WTC11 (cell line): ENCODE measurements at regions not wholly inside any gene's neighbourhood (a gene's known extent, or its start where the extent isn't known, plus 50 kb on each side); places are given as distances from the start of the nearest gene placed in this dataset.

Experiments used
- ATAC-seq: fragments of 200-7000 bp; cut with Tn5 transposase; 2 replicates; pipeline ENCODE4 v1.10.0; 2021; ENCODE audit warnings: mild to moderate bottlenecking, moderate library complexity
- CTCF ChIA-PET: fragments of 300-600 bp; sonication (Branson Sonifier 250); formaldehyde crosslinking; loops from one replicate; lab custom pipeline; 2021; ENCODE audit warnings: antibody characterized with exemption; lab: Charles Lee
- POLR2A ChIA-PET: fragments of 350-600 bp; sonication (Branson Sonifier 250); formaldehyde crosslinking; loops from one replicate; lab custom pipeline; 2021; ENCODE audit warnings: antibody characterized with exemption; lab: Charles Lee
- DNase-seq: peaks from one replicate; pipeline ENCODE4 v3.0.0; 2021; ENCODE audit warnings: low spot score
- H3K27ac Mint-ChIP-seq: 2 replicates; pipeline ENCODE4 v1.8.0; 2021; ENCODE audit warnings: mixed read lengths
- H3K27me3 Mint-ChIP-seq: 2 replicates; pipeline ENCODE4 v1.8.0; 2021; ENCODE audit warnings: low read depth, mild to moderate bottlenecking, moderate library complexity, mixed read lengths
- H3K36me3 Mint-ChIP-seq: 2 replicates; pipeline ENCODE4 v1.8.0; 2021; ENCODE audit warnings: mixed read lengths
- H3K4me1 Mint-ChIP-seq: 2 replicates; pipeline ENCODE4 v1.8.0; 2022; ENCODE audit warnings: mixed read lengths
- H3K4me3 Mint-ChIP-seq: 2 replicates; pipeline ENCODE4 v1.8.0; 2021; ENCODE audit warnings: mild to moderate bottlenecking, moderate library complexity, mixed read lengths
- H3K9me3 Mint-ChIP-seq: 2 replicates; pipeline ENCODE4 v1.8.0; 2021; ENCODE audit warnings: mixed read lengths
- CDX4 ChIP-seq: fragments of 250-450 bp; sonication (Bioruptor Pico); IDR thresholded peaks from 2 replicates; pipeline ENCODE4 v1.9.0; 2021; ENCODE audit warnings: moderate library complexity, mild to moderate bottlenecking, inconsistent platforms, borderline replicate concordance
- CREM ChIP-seq: sonication (generic); formaldehyde crosslinking; IDR thresholded peaks from 2 replicates; pipeline ENCODE4 v1.8.1; 2022; ENCODE audit warnings: mild to moderate bottlenecking, missing genetic modification reagents, moderate library complexity
- ELF4 ChIP-seq: sonication (generic); formaldehyde crosslinking; IDR thresholded peaks from 2 replicates; pipeline ENCODE4 v1.8.1; 2022; ENCODE audit warnings: low read depth, mild to moderate bottlenecking, moderate library complexity, missing genetic modification reagents
- ETV6 ChIP-seq: sonication (generic); formaldehyde crosslinking; IDR thresholded peaks from 2 replicates; pipeline ENCODE4 v1.8.1; 2022; ENCODE audit warnings: mild to moderate bottlenecking, missing genetic modification reagents
- FOXP1 ChIP-seq: sonication (generic); formaldehyde crosslinking; IDR thresholded peaks from 2 replicates; pipeline ENCODE4 v1.8.0; 2022; ENCODE audit warnings: missing genetic modification reagents, mild to moderate bottlenecking, moderate library complexity, borderline replicate concordance
- OVOL2 ChIP-seq: fragments of 250-450 bp; sonication (Bioruptor Pico); IDR thresholded peaks from 2 replicates; pipeline ENCODE4 v1.9.0; 2021; ENCODE audit warnings: mild to moderate bottlenecking, borderline replicate concordance
- SP1 ChIP-seq: sonication (generic); formaldehyde crosslinking; conservative IDR thresholded peaks from 2 replicates; pipeline ENCODE4 v1.8.1; 2022; ENCODE audit warnings: missing genetic modification reagents
- TEAD1 ChIP-seq: sonication (generic); formaldehyde crosslinking; IDR thresholded peaks from 2 replicates; pipeline ENCODE4 v1.8.0; 2022; ENCODE audit warnings: mild to moderate bottlenecking, missing genetic modification reagents
- ZBTB43 ChIP-seq: sonication (generic); formaldehyde crosslinking; IDR thresholded peaks from 2 replicates; pipeline ENCODE4 v1.8.1; 2023; ENCODE audit warnings: mild to moderate bottlenecking, missing genetic modification reagents
- ZNF281 ChIP-seq: sonication (generic); formaldehyde crosslinking; IDR thresholded peaks from 2 replicates; pipeline ENCODE4 v1.8.0; 2023; ENCODE audit warnings: mild to moderate bottlenecking, missing genetic modification reagents
- ZNF396 ChIP-seq: fragments of 250-450 bp; sonication (Bioruptor Pico); IDR thresholded peaks from 2 replicates; pipeline ENCODE4 v1.8.0; 2021; ENCODE audit warnings: mild to moderate bottlenecking, moderate library complexity, borderline replicate concordance
- ZNF425 ChIP-seq: fragments of 250-450 bp; sonication (Bioruptor Pico); conservative IDR thresholded peaks from 2 replicates; pipeline ENCODE4 v1.9.0; 2021; ENCODE audit warnings: mild to moderate bottlenecking
- TF ChIP-seq, protein P1 (sequence below): sonication (generic); formaldehyde crosslinking; IDR thresholded peaks from 2 replicates; pipeline ENCODE4 v1.8.1; 2022; ENCODE audit warnings: mild to moderate bottlenecking, missing genetic modification reagents, moderate library complexity, borderline replicate concordance
- TF ChIP-seq, protein P2 (sequence below): sonication (generic); formaldehyde crosslinking; IDR thresholded peaks from 2 replicates; pipeline ENCODE4 v1.8.1; 2022; ENCODE audit warnings: low read depth, mild to moderate bottlenecking, moderate library complexity, missing genetic modification reagents, borderline replicate concordance
- TF ChIP-seq, protein P3 (sequence below): sonication (generic); formaldehyde crosslinking; IDR thresholded peaks from 2 replicates; pipeline ENCODE4 v1.8.1; 2023; ENCODE audit warnings: mild to moderate bottlenecking, missing genetic modification reagents, borderline replicate concordance
- TF ChIP-seq, protein P4 (sequence below): sonication (generic); formaldehyde crosslinking; IDR thresholded peaks from 2 replicates; pipeline ENCODE4 v1.8.0; 2022; ENCODE audit warnings: mild to moderate bottlenecking, missing genetic modification reagents
- TF ChIP-seq, protein P5 (sequence below): fragments of 250-450 bp; sonication (Bioruptor Pico); IDR thresholded peaks from 2 replicates; pipeline ENCODE4 v2.1.2; 2022; ENCODE audit warnings: mild to moderate bottlenecking, moderate library complexity
- TF ChIP-seq, protein P6 (sequence below): sonication (generic); formaldehyde crosslinking; IDR thresholded peaks from 2 replicates; pipeline ENCODE4 v1.8.0; 2022; ENCODE audit warnings: mild to moderate bottlenecking, missing genetic modification reagents

GRCh38 chr13:53907891-53908290 lies 879.3 kb downstream of the OLFM4 start (continued):
- TF ChIP-seq ZNF281 (CRISPR knock-in tag), result no peak
- TF ChIP-seq CDX4 (CRISPR knock-in tag), result no peak
- TF ChIP-seq OVOL2 (CRISPR knock-in tag), result no peak
- no peak for TF ChIP-seq ZNF425
- TF ChIP-seq ELF4, result no peak

GRCh38 chr13:53920916-53921315 lies 892.3 kb downstream of the OLFM4 start:
- POLR2A ChIA-PET, result no interaction called here
- TF ChIP-seq, protein P1, sequence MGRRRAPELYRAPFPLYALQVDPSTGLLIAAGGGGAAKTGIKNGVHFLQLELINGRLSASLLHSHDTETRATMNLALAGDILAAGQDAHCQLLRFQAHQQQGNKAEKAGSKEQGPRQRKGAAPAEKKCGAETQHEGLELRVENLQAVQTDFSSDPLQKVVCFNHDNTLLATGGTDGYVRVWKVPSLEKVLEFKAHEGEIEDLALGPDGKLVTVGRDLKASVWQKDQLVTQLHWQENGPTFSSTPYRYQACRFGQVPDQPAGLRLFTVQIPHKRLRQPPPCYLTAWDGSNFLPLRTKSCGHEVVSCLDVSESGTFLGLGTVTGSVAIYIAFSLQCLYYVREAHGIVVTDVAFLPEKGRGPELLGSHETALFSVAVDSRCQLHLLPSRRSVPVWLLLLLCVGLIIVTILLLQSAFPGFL (CRISPR knock-in tag), result no peak
- TF ChIP-seq CREM, result no peak
- no peak for TF ChIP-seq ZNF396 (CRISPR knock-in tag)
- TF ChIP-seq, protein P2, sequence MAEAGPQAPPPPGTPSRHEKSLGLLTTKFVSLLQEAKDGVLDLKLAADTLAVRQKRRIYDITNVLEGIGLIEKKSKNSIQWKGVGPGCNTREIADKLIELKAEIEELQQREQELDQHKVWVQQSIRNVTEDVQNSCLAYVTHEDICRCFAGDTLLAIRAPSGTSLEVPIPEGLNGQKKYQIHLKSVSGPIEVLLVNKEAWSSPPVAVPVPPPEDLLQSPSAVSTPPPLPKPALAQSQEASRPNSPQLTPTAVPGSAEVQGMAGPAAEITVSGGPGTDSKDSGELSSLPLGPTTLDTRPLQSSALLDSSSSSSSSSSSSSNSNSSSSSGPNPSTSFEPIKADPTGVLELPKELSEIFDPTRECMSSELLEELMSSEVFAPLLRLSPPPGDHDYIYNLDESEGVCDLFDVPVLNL (CRISPR knock-in tag), result no peak
- TF ChIP-seq ETV6 (CRISPR knock-in tag), result no peak
- no peak for TF ChIP-seq FOXP1 (CRISPR knock-in tag)
- TF ChIP-seq TEAD1 (CRISPR knock-in tag), result no peak
- TF ChIP-seq, protein P3, sequence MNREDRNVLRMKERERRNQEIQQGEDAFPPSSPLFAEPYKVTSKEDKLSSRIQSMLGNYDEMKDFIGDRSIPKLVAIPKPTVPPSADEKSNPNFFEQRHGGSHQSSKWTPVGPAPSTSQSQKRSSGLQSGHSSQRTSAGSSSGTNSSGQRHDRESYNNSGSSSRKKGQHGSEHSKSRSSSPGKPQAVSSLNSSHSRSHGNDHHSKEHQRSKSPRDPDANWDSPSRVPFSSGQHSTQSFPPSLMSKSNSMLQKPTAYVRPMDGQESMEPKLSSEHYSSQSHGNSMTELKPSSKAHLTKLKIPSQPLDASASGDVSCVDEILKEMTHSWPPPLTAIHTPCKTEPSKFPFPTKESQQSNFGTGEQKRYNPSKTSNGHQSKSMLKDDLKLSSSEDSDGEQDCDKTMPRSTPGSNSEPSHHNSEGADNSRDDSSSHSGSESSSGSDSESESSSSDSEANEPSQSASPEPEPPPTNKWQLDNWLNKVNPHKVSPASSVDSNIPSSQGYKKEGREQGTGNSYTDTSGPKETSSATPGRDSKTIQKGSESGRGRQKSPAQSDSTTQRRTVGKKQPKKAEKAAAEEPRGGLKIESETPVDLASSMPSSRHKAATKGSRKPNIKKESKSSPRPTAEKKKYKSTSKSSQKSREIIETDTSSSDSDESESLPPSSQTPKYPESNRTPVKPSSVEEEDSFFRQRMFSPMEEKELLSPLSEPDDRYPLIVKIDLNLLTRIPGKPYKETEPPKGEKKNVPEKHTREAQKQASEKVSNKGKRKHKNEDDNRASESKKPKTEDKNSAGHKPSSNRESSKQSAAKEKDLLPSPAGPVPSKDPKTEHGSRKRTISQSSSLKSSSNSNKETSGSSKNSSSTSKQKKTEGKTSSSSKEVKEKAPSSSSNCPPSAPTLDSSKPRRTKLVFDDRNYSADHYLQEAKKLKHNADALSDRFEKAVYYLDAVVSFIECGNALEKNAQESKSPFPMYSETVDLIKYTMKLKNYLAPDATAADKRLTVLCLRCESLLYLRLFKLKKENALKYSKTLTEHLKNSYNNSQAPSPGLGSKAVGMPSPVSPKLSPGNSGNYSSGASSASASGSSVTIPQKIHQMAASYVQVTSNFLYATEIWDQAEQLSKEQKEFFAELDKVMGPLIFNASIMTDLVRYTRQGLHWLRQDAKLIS (CRISPR knock-in tag), result no peak
- TF ChIP-seq, protein P4, sequence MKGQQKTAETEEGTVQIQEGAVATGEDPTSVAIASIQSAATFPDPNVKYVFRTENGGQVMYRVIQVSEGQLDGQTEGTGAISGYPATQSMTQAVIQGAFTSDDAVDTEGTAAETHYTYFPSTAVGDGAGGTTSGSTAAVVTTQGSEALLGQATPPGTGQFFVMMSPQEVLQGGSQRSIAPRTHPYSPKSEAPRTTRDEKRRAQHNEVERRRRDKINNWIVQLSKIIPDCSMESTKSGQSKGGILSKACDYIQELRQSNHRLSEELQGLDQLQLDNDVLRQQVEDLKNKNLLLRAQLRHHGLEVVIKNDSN (CRISPR knock-in tag), result no peak
- TF ChIP-seq, protein P5, sequence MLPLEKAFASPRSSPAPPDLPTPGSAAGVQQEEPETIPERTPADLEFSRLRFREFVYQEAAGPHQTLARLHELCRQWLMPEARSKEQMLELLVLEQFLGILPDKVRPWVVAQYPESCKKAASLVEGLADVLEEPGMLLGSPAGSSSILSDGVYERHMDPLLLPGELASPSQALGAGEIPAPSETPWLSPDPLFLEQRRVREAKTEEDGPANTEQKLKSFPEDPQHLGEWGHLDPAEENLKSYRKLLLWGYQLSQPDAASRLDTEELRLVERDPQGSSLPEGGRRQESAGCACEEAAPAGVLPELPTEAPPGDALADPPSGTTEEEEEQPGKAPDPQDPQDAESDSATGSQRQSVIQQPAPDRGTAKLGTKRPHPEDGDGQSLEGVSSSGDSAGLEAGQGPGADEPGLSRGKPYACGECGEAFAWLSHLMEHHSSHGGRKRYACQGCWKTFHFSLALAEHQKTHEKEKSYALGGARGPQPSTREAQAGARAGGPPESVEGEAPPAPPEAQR (CRISPR knock-in tag), result no peak
- TF ChIP-seq, protein P6, sequence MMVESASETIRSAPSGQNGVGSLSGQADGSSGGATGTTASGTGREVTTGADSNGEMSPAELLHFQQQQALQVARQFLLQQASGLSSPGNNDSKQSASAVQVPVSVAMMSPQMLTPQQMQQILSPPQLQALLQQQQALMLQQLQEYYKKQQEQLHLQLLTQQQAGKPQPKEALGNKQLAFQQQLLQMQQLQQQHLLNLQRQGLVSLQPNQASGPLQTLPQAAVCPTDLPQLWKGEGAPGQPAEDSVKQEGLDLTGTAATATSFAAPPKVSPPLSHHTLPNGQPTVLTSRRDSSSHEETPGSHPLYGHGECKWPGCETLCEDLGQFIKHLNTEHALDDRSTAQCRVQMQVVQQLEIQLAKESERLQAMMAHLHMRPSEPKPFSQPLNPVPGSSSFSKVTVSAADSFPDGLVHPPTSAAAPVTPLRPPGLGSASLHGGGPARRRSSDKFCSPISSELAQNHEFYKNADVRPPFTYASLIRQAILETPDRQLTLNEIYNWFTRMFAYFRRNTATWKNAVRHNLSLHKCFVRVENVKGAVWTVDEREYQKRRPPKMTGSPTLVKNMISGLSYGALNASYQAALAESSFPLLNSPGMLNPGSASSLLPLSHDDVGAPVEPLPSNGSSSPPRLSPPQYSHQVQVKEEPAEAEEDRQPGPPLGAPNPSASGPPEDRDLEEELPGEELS (CRISPR knock-in tag), result no peak
- TF ChIP-seq SP1 (CRISPR knock-in tag), result no peak
- no peak for TF ChIP-seq ZBTB43 (CRISPR knock-in tag)

More at GRCh38 chr13:53920916-53921315, 892.3 kb downstream of the OLFM4 start:
- Mint-ChIP-seq H3K27ac (no peak overlapping the region), H3K9me3 (no peaks in the 10 kb centered on the region), H3K36me3 (no peaks in the 10 kb centered on the region), H3K27me3 (no peaks in the 10 kb centered on the region), H3K4me1 (no peaks in the 10 kb centered on the region), H3K4me3 (no peak overlapping the region)
- no peak for ATAC-seq
- CTCF ChIA-PET, result no interaction called here
- DNase-seq, result no peak
